Stimulated activated CD4-positive, alpha-beta T cell treated with anti-CD3 and anti-CD28 coated beads, Interleukin-2, amount 100 ng/mL, for 4 hours (primary cell): ENCODE measurements at regions not wholly inside any gene's neighbourhood (a gene's known extent, or its start where the extent isn't known, plus 50 kb on each side); places are given as distances from the start of the nearest gene placed in this dataset.

Source experiments
- DNase-seq: peaks from one replicate; pipeline ENCODE4 v3.0.0-alpha.2; 2020; ENCODE audit warnings: low read depth

- no peak for DNase-seq
Observed at GRCh38 chr18:45227001-45227742, 388.1 kb upstream of the SLC14A2 start.

- DNase-seq = no peak
Observed at GRCh38 chr18:45228796-45229388, 386.4 kb upstream of the SLC14A2 start.

- no peak for DNase-seq
Observed at GRCh38 chr18:45231617-45232016, 383.7 kb upstream of the SLC14A2 start.

GRCh38 chr18:45232061-45232460, 383.2 kb upstream of the SLC14A2 start:
- no peak for DNase-seq

GRCh38 chr18:45236676-45237075, 378.6 kb upstream of the SLC14A2 start:
- no peak for DNase-seq

- DNase-seq = no peak
Observed at GRCh38 chr18:45237343-45238098, 377.8 kb upstream of the SLC14A2 start.

GRCh38 chr18:45241271-45241670, 374.0 kb upstream of the SLC14A2 start:
- no peak for DNase-seq

- DNase-seq = no peak
Observed at GRCh38 chr18:45241982-45242565, 373.2 kb upstream of the SLC14A2 start.

- DNase-seq = no peak
Observed at GRCh38 chr18:45243340-45244110, 371.8 kb upstream of the SLC14A2 start.

- no peak for DNase-seq
Observed at GRCh38 chr18:45245091-45245511, 370.2 kb upstream of the SLC14A2 start.

GRCh38 chr18:45248240-45248903, 366.9 kb upstream of the SLC14A2 start:
- DNase-seq = no peak

GRCh38 chr18:45249246-45249661, 366.0 kb upstream of the SLC14A2 start:
- DNase-seq = no peak

GRCh38 chr18:45250479-45250878, 364.8 kb upstream of the SLC14A2 start:
- DNase-seq = no peak

GRCh38 chr18:45251236-45251635, 364.0 kb upstream of the SLC14A2 start:
- DNase-seq = no peak

- DNase-seq = no peak
Observed at GRCh38 chr18:45252474-45252873, 362.8 kb upstream of the SLC14A2 start.

- DNase-seq = no peak
Observed at GRCh38 chr18:45253056-45253565, 362.2 kb upstream of the SLC14A2 start.

GRCh38 chr18:45253973-45254708, 361.1 kb upstream of the SLC14A2 start:
- DNase-seq = no peak

- no peak for DNase-seq
Observed at GRCh38 chr18:45254709-45255082, 360.6 kb upstream of the SLC14A2 start.

- no peak for DNase-seq
Observed at GRCh38 chr18:45255197-45255890, 359.9 kb upstream of the SLC14A2 start.

- DNase-seq = no peak
Observed at GRCh38 chr18:45260125-45260524, 355.2 kb upstream of the SLC14A2 start.
